Fibroblast of skin of scalp (primary cell): ENCODE measurements at regions not wholly inside any gene's neighbourhood (a gene's known extent, or its start where the extent isn't known, plus 50 kb on each side); places are given as distances from the start of the nearest gene placed in this dataset.
"Not testable (repeated sequence)": the region's sequence is repeated elsewhere in the genome, so short reads cannot be mapped to it uniquely, and the experiment has no call there.

Experiments used
- DNase-seq: peaks from one replicate; pipeline ENCODE4 v3.0.0-alpha.2; 2013

DNA sequence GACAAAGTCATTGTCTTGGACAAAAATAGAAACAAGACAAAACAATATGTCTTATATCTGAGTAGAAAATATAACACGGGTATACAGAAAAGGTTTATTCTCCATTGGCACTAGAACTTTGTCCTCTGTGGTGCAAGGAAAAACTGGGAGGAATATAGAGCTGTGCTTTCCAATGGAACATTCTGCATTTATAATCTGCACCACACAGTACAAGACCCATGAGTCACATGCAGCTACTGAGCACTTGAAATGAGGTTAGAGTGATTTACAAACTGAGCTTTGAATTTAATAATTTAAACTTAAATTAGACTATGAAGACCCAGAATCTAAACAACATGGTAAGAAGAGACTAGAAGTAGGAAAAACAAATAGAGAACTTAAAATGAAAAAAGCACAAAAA lies 86.1 kb downstream of the RAP2A start:
- no peak for DNase-seq

DNA sequence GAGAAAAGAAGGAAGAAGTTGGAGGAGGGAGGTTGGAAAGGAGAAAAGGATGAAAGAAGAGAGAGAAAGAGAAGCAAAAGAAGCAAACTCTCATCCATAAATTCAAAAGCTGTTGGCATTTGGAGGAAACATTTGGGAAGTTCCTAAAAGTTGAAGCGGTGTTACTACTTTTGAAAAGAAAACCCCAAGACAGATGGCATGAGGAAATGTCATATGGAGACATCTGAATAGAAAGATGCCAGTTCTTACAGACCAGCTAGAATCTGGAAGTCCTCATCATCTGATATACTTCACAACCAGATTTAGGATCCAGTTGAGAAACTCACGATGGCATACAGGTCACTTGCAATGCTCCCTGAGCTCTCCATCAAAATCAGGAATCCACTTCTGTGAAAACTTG lies 86.9 kb downstream of the RAP2A start:
- DNase-seq: no peak

- no peak for DNase-seq
These were observed 87.8 kb downstream of the RAP2A start for GRCh38 chr13:97521726-97522125.

DNA sequence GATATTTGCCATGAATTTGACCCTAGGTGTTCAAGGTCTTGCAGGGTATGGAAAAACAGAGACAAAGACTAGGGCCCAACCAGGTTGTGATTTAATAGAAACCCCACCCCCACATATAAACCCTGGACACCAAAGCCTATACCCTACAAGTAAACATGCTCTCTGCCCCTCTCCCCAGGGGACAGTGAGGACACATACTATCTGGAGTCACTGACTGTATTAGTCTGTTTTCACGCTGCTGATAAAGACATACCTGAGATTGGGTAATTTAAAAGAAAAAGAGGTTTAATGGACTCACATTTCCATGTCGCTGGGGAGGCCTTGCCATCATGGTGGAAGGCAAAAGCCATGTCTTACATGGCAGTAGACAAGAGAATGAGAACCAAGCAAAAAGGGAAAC lies 88.3 kb downstream of the RAP2A start:
- DNase-seq: no peak

DNA sequence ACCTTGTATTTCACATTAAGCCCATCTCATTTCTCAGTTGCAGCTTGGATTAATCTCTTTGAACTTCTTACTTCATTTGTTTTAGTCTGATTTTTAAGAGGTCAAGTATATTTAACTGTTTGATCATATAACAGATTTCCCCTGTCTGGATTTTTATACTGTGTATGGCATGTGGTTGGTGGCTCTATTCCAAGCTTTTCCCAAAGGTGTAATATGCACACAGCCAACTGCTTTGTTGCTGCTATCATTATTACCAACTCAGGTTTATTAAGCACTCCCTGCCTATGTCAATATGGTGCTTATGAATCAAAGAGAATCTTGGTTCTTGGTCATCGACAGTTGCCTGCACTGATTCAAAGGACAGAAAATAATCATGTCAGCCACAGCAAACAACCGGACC lies 92.6 kb downstream of the RAP2A start:
- DNase-seq: no peak

- DNase-seq: no peak
These were observed 94.5 kb downstream of the RAP2A start for GRCh38 chr13:97528518-97528917.

GRCh38 chr13:97534540-97534939 lies 100.6 kb downstream of the RAP2A start:
- no peak for DNase-seq

- peak; percentile 60 for DNase-seq
These were observed 101.6 kb downstream of the RAP2A start for GRCh38 chr13:97535614-97536013.

DNA sequence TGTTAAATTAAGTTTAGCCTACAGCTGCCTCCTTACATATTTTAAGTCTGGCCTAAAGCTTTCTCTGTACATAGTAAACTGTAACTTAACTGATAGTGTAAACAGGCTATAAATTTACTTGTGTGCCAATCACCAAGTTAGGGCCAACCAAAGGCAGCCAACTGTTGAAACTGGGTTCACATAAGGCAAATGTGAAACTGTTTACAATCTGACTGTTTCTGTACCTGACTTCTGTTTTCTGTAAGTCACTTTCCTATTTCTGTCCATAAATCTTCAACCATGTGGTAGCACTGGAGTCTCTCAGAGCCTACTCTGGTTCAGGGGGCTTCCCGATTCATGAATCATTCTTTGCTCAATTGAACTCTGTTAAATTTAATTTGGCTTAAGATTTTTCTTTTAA lies 103.1 kb downstream of the RAP2A start:
- no peak for DNase-seq

DNA sequence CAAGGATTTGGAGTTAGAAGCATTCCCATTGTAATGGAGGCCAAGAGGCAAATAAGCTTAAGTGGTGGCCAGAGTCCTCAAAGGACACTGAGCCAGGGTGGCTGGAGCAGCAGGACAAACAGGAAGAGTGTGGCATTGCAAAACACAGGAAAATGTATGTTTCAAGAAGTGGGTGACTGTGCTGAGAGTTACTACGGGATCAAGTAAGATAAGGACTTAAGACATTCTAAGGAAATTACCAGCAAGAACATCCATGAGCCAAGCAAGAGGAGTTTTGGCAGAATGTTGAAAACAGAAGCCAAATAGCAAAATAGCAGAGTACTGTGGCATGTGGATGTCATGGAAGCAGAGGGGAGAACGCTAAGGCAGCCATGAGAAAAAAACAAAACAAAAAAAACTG lies 104.2 kb downstream of the RAP2A start:
- DNase-seq: no peak

- DNase-seq: peak; percentile 48
These were observed 106.0 kb downstream of the RAP2A start for GRCh38 chr13:97539651-97540610.

DNA sequence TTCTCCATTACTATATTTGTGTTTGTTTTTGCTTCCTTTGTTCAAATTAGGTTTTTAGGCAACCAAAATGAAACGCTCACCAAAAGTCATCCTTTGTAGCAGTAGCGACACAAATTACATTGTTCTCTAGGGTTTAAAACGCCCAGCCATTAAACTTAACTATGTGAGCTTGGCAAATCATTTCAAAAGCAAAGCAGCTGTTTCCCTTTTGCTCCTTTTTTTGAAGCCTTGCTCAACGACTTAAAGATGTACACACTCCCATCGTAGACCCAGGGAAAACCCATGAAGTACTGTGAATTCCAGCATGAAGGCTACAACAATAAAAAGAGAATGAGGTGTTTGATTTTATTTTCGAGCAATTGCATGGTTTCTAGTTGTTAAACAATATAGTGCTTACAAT lies 106.7 kb downstream of the RAP2A start:
- no peak for DNase-seq

GRCh38 chr13:97542102-97542685 lies 108.2 kb downstream of the RAP2A start:
- DNase-seq: peak; percentile 37

DNA sequence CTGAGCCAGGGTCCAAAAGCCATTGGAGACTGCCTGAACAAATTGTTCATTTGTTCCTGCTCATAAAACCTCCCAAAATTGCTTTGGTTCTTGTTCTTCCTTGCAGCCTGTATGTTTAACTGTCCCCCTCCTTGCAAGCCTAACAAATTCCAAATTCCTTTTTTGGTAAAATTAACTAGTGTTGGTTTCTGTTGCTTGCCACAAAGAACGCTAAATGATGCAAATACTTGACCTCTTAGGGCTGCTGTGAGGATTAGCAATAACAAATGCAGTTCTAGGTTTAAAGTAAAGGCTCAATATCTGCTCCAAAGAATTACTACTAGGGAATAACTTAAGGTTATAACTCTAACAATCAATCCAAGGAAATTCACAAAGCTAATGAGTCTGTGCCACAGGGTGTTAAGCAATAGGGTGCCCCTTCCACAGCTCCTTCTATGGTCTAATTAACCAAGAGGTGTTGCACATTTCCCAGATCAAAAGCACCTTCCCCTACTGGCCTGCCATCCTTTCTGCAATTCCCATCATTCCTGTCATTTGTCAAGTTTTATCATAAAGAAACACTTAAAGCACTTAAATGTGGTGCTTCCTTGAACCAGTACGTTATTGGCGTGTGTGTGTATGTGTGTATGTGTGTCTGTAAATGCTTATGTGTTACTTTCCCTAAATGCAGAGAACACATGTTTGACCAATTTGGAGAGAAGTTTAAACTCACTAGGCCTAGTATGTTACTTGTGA lies 110.2 kb downstream of the RAP2A start:
- DNase-seq: peak; percentile 51

- not testable (repeated sequence) for DNase-seq
These were observed 111.1 kb downstream of the RAP2A start for GRCh38 chr13:97544971-97545499.

DNA sequence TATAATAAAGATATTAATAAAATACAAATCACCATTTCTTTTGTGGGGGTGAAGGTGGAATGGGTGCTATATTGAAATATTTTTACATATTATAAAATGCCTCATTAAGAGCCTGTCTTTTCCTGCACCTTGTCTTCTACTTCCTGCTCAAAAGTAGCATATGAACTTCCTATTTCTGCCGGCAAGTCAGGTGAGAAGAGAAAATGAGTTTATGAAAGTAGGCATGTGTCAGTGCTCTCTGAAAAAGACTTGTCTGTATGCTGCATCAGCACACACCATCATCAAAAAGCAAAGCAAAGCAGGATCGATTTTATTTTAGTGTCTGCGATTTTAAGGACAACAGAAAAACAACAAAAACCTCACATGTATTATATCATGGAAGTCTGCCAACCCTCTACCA lies 114.2 kb downstream of the RAP2A start:
- DNase-seq: no peak

GRCh38 chr13:97548711-97549110 lies 114.7 kb downstream of the RAP2A start:
- DNase-seq: peak; percentile 25

- no peak for DNase-seq
These were observed 115.2 kb downstream of the RAP2A start for GRCh38 chr13:97549201-97549600.

- no peak for DNase-seq
These were observed 120.5 kb downstream of the RAP2A start for GRCh38 chr13:97554496-97554895.

- DNase-seq: no peak
These were observed 121.1 kb downstream of the RAP2A start for GRCh38 chr13:97555034-97555433.

- DNase-seq: no peak
These were observed 125.1 kb downstream of the RAP2A start for GRCh38 chr13:97559030-97559429.

GRCh38 chr13:97559981-97560380 lies 126.0 kb downstream of the RAP2A start:
- DNase-seq: no peak

GRCh38 chr13:97561182-97561581 lies 127.2 kb downstream of the RAP2A start:
- DNase-seq: no peak
